ENCODE measurements at regions not wholly inside any gene's neighbourhood (a gene's known extent, or its start where the extent isn't known, plus 50 kb on each side); places are given as distances from the start of the nearest gene placed in this dataset.
"Not testable (repeated sequence)": the region's sequence is repeated elsewhere in the genome, so short reads cannot be mapped to it uniquely, and the experiment has no call there.

- TF ChIP-seq CTCF (conservative IDR thresholded peaks at IDR 0.05) = no peak
Measured at GRCh38 chr10:93226619-93227018, 152.9 kb downstream of the CYP26A1 start.

GRCh38 chr10:93230596-93230995 is 156.9 kb downstream of the CYP26A1 start:
- H3K27ac ChIP-seq = not testable (repeated sequence)

More at GRCh38 chr10:93226619-93227018, 152.9 kb downstream of the CYP26A1 start:
- no peak overlapping the region for H3K27ac ChIP-seq

GRCh38 chr10:93232159-93232558 is 158.5 kb downstream of the CYP26A1 start:
- H3K27ac ChIP-seq = not testable (repeated sequence)

GRCh38 chr10:93234940-93235339 is 161.2 kb downstream of the CYP26A1 start:
- H3K27ac ChIP-seq = not testable (repeated sequence)

GRCh38 chr10:93235686-93236085 is 162.0 kb downstream of the CYP26A1 start:
- H3K27ac ChIP-seq = no peak overlapping the region
- no peak for TF ChIP-seq CTCF (conservative IDR thresholded peaks at IDR 0.05)

GRCh38 chr10:93236393-93237040 is 162.8 kb downstream of the CYP26A1 start:
- no peak for TF ChIP-seq CTCF (conservative IDR thresholded peaks at IDR 0.05)
- H3K27ac ChIP-seq = no peak overlapping the region

GRCh38 chr10:93245147-93245546 is 171.5 kb downstream of the CYP26A1 start:
- 0 out of 2 replicates have a peak overlapping the region, but pooled peaks have one; percentile 52 for H3K27ac ChIP-seq
- no peak for TF ChIP-seq CTCF (conservative IDR thresholded peaks at IDR 0.05)

GRCh38 chr10:93245779-93246178 is 172.1 kb downstream of the CYP26A1 start:
- no peak overlapping the region for H3K27ac ChIP-seq
- no peak for TF ChIP-seq CTCF (conservative IDR thresholded peaks at IDR 0.05)

- no peak overlapping the region for H3K27ac ChIP-seq
- TF ChIP-seq CTCF (conservative IDR thresholded peaks at IDR 0.05) = no peak
Measured at GRCh38 chr10:93248583-93249227, 175.0 kb downstream of the CYP26A1 start.
